GM23338 (cell line): ENCODE measurements at regions not wholly inside any gene's neighbourhood (a gene's known extent, or its start where the extent isn't known, plus 50 kb on each side); places are given as distances from the start of the nearest gene placed in this dataset.

Experiments
- ATAC-seq: fragments of 200-7000 bp; cut with Tn5 transposase; 3 replicates; pipeline ENCODE4 v1.9.1; 2020
- DNase-seq: peaks from one replicate; pipeline ENCODE4 v3.0.0-alpha.2; 2015; ENCODE audit warnings: low spot score
- H2AFZ ChIP-seq: fragments of 200-600 bp; sonication (generic); 2 replicates; pipeline ENCODE4 v1.8.0; 2016; ENCODE audit warnings: antibody characterized with exemption, mild to moderate bottlenecking, moderate library complexity
- H3F3A ChIP-seq: fragments of 200-600 bp; sonication (generic); replicated peaks from 2 replicates; pipeline ENCODE4 v1.8.0; 2017; ENCODE audit warnings: antibody characterized with exemption, mixed run types, low read depth
- H3K27ac ChIP-seq: fragments of 200-600 bp; sonication (generic); 2 replicates; pipeline ENCODE4 v1.6.1; 2016; ENCODE audit warnings: low read depth
- H3K27me3 ChIP-seq: fragments of 200-600 bp; sonication (generic); 2 replicates; pipeline ENCODE4 v1.8.0; 2016; ENCODE audit warnings: mild to moderate bottlenecking, mixed run types, moderate library complexity; ENCODE audit not compliant: insufficient read depth
- H3K36me3 ChIP-seq: fragments of 200-600 bp; sonication (generic); 2 replicates; pipeline ENCODE4 v1.8.0; 2016; ENCODE audit warnings: mild to moderate bottlenecking; ENCODE audit not compliant: insufficient read depth
- H3K4me1 ChIP-seq: fragments of 200-600 bp; sonication (generic); 2 replicates; pipeline ENCODE4 v1.8.0; 2016; ENCODE audit warnings: mild to moderate bottlenecking, moderate library complexity; ENCODE audit not compliant: insufficient read depth
- H3K4me2 ChIP-seq: fragments of 200-600 bp; sonication (generic); 2 replicates; pipeline ENCODE4 v1.7.1; 2017; ENCODE audit warnings: mixed run types
- H3K4me3 ChIP-seq: fragments of 200-600 bp; sonication (generic); 2 replicates; pipeline ENCODE4 v1.6.1; 2016; ENCODE audit warnings: mixed run types
- H3K79me2 ChIP-seq: fragments of 200-600 bp; sonication (generic); replicated peaks from 2 replicates; pipeline ENCODE4 v1.8.0; 2017; ENCODE audit warnings: mild to moderate bottlenecking; ENCODE audit not compliant: insufficient read depth
- H3K9me2 ChIP-seq: fragments of 200-600 bp; sonication (generic); 2 replicates; pipeline ENCODE4 v1.8.0; 2017; ENCODE audit not compliant: insufficient read depth
- H4K20me1 ChIP-seq: fragments of 200-600 bp; sonication (generic); replicated peaks from 2 replicates; pipeline ENCODE4 v1.8.0; 2017; ENCODE audit warnings: mild to moderate bottlenecking; ENCODE audit not compliant: insufficient read depth
- H3K27ac Mint-ChIP-seq: 2 replicates; pipeline ENCODE4 v1.8.0; 2020; ENCODE audit warnings: inconsistent platforms, mild to moderate bottlenecking, moderate library complexity, mixed read lengths
- H3K27me3 Mint-ChIP-seq: 3 replicates; pipeline ENCODE4 v1.8.0; 2022; ENCODE audit warnings: low read depth, mild to moderate bottlenecking, moderate library complexity, mixed read lengths, inconsistent platforms; ENCODE audit not compliant: insufficient read depth, poor library complexity
- H3K36me3 Mint-ChIP-seq: 3 replicates; pipeline ENCODE4 v1.8.0; 2021; ENCODE audit warnings: low read depth, mild to moderate bottlenecking, inconsistent platforms, moderate library complexity, mixed read lengths
- H3K4me1 Mint-ChIP-seq: 3 replicates; pipeline ENCODE4 v1.8.0; 2020; ENCODE audit warnings: mild to moderate bottlenecking, inconsistent platforms, mixed read lengths
- H3K4me3 Mint-ChIP-seq: 3 replicates; pipeline ENCODE4 v1.8.0; 2021; ENCODE audit warnings: moderate library complexity, mild to moderate bottlenecking, inconsistent platforms, mixed read lengths
- H3K9me3 Mint-ChIP-seq: 3 replicates; pipeline ENCODE4 v1.8.0; 2020; ENCODE audit warnings: moderate library complexity, mild to moderate bottlenecking, inconsistent platforms, mixed read lengths
- CREB1 ChIP-seq: fragments of 250-450 bp; sonication (Bioruptor Pico); IDR thresholded peaks from 2 replicates; pipeline ENCODE4 v1.5.0; 2020; ENCODE audit warnings: low read depth, mild to moderate bottlenecking, moderate library complexity
- CTCF ChIP-seq, 2 experiments: fragments of 200-600 bp in 1 of 2; sonication (generic) in 1 of 2; conservative IDR thresholded peaks; 2 replicates each; pipeline versions ENCODE4 v1.5.1 to v1.6.1; 2016 to 2017; ENCODE audit warnings: antibody characterized with exemption in 2 of 2, low read depth in 2 of 2, mild to moderate bottlenecking in 2 of 2, moderate library complexity in 1 of 2
- ETS1 ChIP-seq: IDR thresholded peaks from 2 replicates; pipeline ENCODE4 v1.6.1; 2016; ENCODE audit warnings: antibody characterized with exemption
- EZH2 ChIP-seq: fragments of 200-600 bp; sonication (generic); IDR thresholded peaks from one replicate; pipeline ENCODE4 v1.8.0; 2017; ENCODE audit warnings: antibody characterized with exemption, mild to moderate bottlenecking, low read depth; ENCODE audit not compliant: unreplicated experiment
- EZH2phosphoT487 ChIP-seq: fragments of 200-600 bp; sonication (generic); IDR thresholded peaks from one replicate; pipeline ENCODE4 v1.8.1; 2018; ENCODE audit warnings: antibody characterized with exemption; ENCODE audit not compliant: unreplicated experiment
- JUNB ChIP-seq: IDR thresholded peaks from one replicate; pipeline ENCODE4 v1.6.1; 2016; ENCODE audit warnings: antibody characterized with exemption; ENCODE audit not compliant: unreplicated experiment
- NANOG ChIP-seq: IDR thresholded peaks from 2 replicates; pipeline ENCODE4 v1.6.1; 2016; ENCODE audit warnings: antibody characterized with exemption, borderline replicate concordance
- POLR2AphosphoS5 ChIP-seq: IDR thresholded peaks from 2 replicates; pipeline ENCODE4 v1.6.1; 2016; ENCODE audit warnings: antibody characterized with exemption, low read depth
- REST ChIP-seq: IDR thresholded peaks from one replicate; pipeline ENCODE4 v1.6.1; 2018; ENCODE audit warnings: antibody characterized with exemption; ENCODE audit not compliant: unreplicated experiment
- STAT1 ChIP-seq: IDR thresholded peaks from one replicate; pipeline ENCODE4 v1.6.1; 2016; ENCODE audit warnings: antibody characterized with exemption; ENCODE audit not compliant: unreplicated experiment
- ZNF114 ChIP-seq: fragments of 250-450 bp; sonication (Bioruptor Pico); IDR thresholded peaks from 2 replicates; pipeline ENCODE4 v1.5.0; 2020; ENCODE audit warnings: mild to moderate bottlenecking, moderate library complexity
- ZNF331 ChIP-seq: fragments of 250-450 bp; sonication (Bioruptor Pico); IDR thresholded peaks from 2 replicates; pipeline ENCODE4 v1.5.0; 2020; ENCODE audit warnings: low read depth, mild to moderate bottlenecking, moderate library complexity
- ZNF462 ChIP-seq: fragments of 250-450 bp; sonication (Bioruptor Pico); IDR thresholded peaks from 2 replicates; pipeline ENCODE4 v1.5.0; 2020; ENCODE audit warnings: mild to moderate bottlenecking, moderate library complexity

GRCh38 chr2:144086965-144087364 lies 433.0 kb downstream of the ZEB2 start:
- DNase-seq (no peak), ATAC-seq (no peak)
- no peaks in the 10 kb centered on the region for H3K79me2 ChIP-seq
- Mint-ChIP-seq H3K9me3 (no peaks in the 10 kb centered on the region), H3K36me3 (peaks cover 5% of the 10 kb centered on the region; the same call in 1 of the 3 replicates), H3K27me3 (no peaks in the 10 kb centered on the region), H3K4me1 (no peaks in the 10 kb centered on the region), H3K27ac (no peak overlapping the region), H3K4me3 (no peak overlapping the region)
- H3K36me3 ChIP-seq, result no peaks in the 10 kb centered on the region
- H3K27ac ChIP-seq, result no peak overlapping the region
- no peaks in the 10 kb centered on the region for H3K4me1 ChIP-seq
- H2AFZ ChIP-seq, result no peak overlapping the region
- H3F3A ChIP-seq, result no peaks in the 10 kb centered on the region
- no peak overlapping the region for H3K4me2 ChIP-seq
- H3K4me3 ChIP-seq, result no peak overlapping the region
- no peaks in the 10 kb centered on the region for H4K20me1 ChIP-seq
- TF ChIP-seq ZNF462 (CRISPR knock-in tag), result no peak
- no peak for TF ChIP-seq REST
- TF ChIP-seq POLR2AphosphoS5, result no peak
- TF ChIP-seq NANOG, result no peak
- TF ChIP-seq CREB1, result no peak
- no peak for TF ChIP-seq ZNF331 (CRISPR knock-in tag)
- no peak for TF ChIP-seq JUNB
- no peak for TF ChIP-seq STAT1
- TF ChIP-seq CTCF (conservative IDR thresholded peaks at IDR 0.05; ENCODE audit: low read depth in 2 of 2), result no peak
- no peak for TF ChIP-seq ETS1
- TF ChIP-seq ZNF114 (CRISPR knock-in tag), result no peak
- TF ChIP-seq EZH2phosphoT487, result no peak
- TF ChIP-seq EZH2, result no peak
- no peaks in the 10 kb centered on the region for H3K27me3 ChIP-seq
- H3K9me2 ChIP-seq, result no peaks in the 10 kb centered on the region
